Uterus (tissue), 2 donors: ENCODE measurements at regions not wholly inside any gene's neighbourhood (a gene's known extent, or its start where the extent isn't known, plus 50 kb on each side); places are given as distances from the start of the nearest gene placed in this dataset.

Experiments
- POLR2A ChIP-seq, 2 donors: fragments of 450-650 bp; IDR thresholded peaks; one replicate each; pipeline ENCODE4 v1.6.1; 2016; ENCODE audit warnings: antibody characterized with exemption in 2 of 2, mild to moderate bottlenecking in 1 of 2, moderate library complexity in 1 of 2
- TF ChIP-seq, protein P1 (sequence below), 4 experiments: fragments of 200-600 bp in 2 of 4; fragments of 450-650 bp in 2 of 4; sonication (generic) in 2 of 4; IDR thresholded peaks; one replicate each; pipeline ENCODE4 v1.5.1; 2016 to 2019; ENCODE audit warnings: antibody characterized with exemption in 4 of 4, mild to moderate bottlenecking in 2 of 4, moderate library complexity in 1 of 4

DNA sequence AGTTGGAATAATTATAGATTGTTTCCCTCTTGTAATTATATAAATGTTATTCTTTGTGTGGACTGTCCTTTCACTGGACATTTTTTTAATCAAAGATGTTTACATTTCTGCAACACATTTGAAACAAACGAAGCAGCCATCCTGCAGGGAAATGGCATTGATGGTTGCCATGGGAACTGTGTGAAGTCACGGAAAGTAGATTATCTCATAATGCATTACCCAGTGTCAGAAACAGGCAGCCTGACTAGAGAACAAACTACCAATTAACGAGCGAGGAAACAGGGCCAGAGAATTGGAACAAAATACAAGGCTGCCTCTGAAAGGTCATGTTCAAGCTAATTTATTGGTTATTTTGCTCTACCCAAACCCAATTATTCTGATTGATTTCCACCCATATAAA is 96.9 kb upstream of the LARGE1 start:
- TF ChIP-seq, protein P1, sequence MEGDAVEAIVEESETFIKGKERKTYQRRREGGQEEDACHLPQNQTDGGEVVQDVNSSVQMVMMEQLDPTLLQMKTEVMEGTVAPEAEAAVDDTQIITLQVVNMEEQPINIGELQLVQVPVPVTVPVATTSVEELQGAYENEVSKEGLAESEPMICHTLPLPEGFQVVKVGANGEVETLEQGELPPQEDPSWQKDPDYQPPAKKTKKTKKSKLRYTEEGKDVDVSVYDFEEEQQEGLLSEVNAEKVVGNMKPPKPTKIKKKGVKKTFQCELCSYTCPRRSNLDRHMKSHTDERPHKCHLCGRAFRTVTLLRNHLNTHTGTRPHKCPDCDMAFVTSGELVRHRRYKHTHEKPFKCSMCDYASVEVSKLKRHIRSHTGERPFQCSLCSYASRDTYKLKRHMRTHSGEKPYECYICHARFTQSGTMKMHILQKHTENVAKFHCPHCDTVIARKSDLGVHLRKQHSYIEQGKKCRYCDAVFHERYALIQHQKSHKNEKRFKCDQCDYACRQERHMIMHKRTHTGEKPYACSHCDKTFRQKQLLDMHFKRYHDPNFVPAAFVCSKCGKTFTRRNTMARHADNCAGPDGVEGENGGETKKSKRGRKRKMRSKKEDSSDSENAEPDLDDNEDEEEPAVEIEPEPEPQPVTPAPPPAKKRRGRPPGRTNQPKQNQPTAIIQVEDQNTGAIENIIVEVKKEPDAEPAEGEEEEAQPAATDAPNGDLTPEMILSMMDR (IDR thresholded peaks at IDR 0.05): no peak
- no peak for TF ChIP-seq POLR2A (IDR thresholded peaks at IDR 0.05)
